ENCODE measurements at regions not wholly inside any gene's neighbourhood (a gene's known extent, or its start where the extent isn't known, plus 50 kb on each side); places are given as distances from the start of the nearest gene placed in this dataset.

- TF ChIP-seq, protein P1, sequence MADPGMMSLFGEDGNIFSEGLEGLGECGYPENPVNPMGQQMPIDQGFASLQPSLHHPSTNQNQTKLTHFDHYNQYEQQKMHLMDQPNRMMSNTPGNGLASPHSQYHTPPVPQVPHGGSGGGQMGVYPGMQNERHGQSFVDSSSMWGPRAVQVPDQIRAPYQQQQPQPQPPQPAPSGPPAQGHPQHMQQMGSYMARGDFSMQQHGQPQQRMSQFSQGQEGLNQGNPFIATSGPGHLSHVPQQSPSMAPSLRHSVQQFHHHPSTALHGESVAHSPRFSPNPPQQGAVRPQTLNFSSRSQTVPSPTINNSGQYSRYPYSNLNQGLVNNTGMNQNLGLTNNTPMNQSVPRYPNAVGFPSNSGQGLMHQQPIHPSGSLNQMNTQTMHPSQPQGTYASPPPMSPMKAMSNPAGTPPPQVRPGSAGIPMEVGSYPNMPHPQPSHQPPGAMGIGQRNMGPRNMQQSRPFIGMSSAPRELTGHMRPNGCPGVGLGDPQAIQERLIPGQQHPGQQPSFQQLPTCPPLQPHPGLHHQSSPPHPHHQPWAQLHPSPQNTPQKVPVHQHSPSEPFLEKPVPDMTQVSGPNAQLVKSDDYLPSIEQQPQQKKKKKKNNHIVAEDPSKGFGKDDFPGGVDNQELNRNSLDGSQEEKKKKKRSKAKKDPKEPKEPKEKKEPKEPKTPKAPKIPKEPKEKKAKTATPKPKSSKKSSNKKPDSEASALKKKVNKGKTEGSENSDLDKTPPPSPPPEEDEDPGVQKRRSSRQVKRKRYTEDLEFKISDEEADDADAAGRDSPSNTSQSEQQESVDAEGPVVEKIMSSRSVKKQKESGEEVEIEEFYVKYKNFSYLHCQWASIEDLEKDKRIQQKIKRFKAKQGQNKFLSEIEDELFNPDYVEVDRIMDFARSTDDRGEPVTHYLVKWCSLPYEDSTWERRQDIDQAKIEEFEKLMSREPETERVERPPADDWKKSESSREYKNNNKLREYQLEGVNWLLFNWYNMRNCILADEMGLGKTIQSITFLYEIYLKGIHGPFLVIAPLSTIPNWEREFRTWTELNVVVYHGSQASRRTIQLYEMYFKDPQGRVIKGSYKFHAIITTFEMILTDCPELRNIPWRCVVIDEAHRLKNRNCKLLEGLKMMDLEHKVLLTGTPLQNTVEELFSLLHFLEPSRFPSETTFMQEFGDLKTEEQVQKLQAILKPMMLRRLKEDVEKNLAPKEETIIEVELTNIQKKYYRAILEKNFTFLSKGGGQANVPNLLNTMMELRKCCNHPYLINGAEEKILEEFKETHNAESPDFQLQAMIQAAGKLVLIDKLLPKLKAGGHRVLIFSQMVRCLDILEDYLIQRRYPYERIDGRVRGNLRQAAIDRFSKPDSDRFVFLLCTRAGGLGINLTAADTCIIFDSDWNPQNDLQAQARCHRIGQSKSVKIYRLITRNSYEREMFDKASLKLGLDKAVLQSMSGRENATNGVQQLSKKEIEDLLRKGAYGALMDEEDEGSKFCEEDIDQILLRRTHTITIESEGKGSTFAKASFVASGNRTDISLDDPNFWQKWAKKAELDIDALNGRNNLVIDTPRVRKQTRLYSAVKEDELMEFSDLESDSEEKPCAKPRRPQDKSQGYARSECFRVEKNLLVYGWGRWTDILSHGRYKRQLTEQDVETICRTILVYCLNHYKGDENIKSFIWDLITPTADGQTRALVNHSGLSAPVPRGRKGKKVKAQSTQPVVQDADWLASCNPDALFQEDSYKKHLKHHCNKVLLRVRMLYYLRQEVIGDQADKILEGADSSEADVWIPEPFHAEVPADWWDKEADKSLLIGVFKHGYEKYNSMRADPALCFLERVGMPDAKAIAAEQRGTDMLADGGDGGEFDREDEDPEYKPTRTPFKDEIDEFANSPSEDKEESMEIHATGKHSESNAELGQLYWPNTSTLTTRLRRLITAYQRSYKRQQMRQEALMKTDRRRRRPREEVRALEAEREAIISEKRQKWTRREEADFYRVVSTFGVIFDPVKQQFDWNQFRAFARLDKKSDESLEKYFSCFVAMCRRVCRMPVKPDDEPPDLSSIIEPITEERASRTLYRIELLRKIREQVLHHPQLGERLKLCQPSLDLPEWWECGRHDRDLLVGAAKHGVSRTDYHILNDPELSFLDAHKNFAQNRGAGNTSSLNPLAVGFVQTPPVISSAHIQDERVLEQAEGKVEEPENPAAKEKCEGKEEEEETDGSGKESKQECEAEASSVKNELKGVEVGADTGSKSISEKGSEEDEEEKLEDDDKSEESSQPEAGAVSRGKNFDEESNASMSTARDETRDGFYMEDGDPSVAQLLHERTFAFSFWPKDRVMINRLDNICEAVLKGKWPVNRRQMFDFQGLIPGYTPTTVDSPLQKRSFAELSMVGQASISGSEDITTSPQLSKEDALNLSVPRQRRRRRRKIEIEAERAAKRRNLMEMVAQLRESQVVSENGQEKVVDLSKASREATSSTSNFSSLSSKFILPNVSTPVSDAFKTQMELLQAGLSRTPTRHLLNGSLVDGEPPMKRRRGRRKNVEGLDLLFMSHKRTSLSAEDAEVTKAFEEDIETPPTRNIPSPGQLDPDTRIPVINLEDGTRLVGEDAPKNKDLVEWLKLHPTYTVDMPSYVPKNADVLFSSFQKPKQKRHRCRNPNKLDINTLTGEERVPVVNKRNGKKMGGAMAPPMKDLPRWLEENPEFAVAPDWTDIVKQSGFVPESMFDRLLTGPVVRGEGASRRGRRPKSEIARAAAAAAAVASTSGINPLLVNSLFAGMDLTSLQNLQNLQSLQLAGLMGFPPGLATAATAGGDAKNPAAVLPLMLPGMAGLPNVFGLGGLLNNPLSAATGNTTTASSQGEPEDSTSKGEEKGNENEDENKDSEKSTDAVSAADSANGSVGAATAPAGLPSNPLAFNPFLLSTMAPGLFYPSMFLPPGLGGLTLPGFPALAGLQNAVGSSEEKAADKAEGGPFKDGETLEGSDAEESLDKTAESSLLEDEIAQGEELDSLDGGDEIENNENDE (IDR thresholded peaks at IDR 0.05; ENCODE audit: insufficient replicate concordance, low read length) = no peak
- TF ChIP-seq BCL11A (IDR thresholded peaks at IDR 0.05; ENCODE audit: low read depth in 2 of 2, low read length in 2 of 2) = no peak
- no peak for TF ChIP-seq JUN (IDR thresholded peaks at IDR 0.05; ENCODE audit: low read depth, low read length)
- TF ChIP-seq NANOG (IDR thresholded peaks at IDR 0.05; ENCODE audit: insufficient read depth, low read depth, low read length, poor library complexity, severe bottlenecking) = no peak
- no peak for TF ChIP-seq RXRA (IDR thresholded peaks at IDR 0.05; ENCODE audit: insufficient read depth, low read depth, low read length)
- no peak for TF ChIP-seq RAD21 (IDR thresholded peaks at IDR 0.05 in 1 of 2, conservative IDR thresholded peaks at IDR 0.05 in 1 of 2; ENCODE audit: low read depth in 2 of 2, low read length in 2 of 2)
These were observed 718.6 kb upstream of the TBX3 start (continued) for GRCh38 chr12:115402443-115403180.

All from H1 (cell line).